HepG2 (cell line): ENCODE measurements at regions not wholly inside any gene's neighbourhood (a gene's known extent, or its start where the extent isn't known, plus 50 kb on each side); places are given as distances from the start of the nearest gene placed in this dataset.

Experiments used
- AHR ChIP-seq: IDR thresholded peaks from 2 replicates; pipeline ENCODE4 v1.6.1; 2018; ENCODE audit warnings: missing genetic modification reagents, missing compliant biosample characterization
- EED ChIP-seq: sonication (generic); formaldehyde crosslinking; IDR thresholded peaks from 2 replicates; pipeline ENCODE4 v1.5.0; 2020; ENCODE audit warnings: mild to moderate bottlenecking, missing genetic modification reagents
- JARID2 ChIP-seq: sonication (generic); formaldehyde crosslinking; IDR thresholded peaks from 2 replicates; pipeline ENCODE4 v1.8.1; 2023; ENCODE audit warnings: missing genetic modification reagents, inconsistent platforms; ENCODE audit not compliant: insufficient replicate concordance
- MED13 ChIP-seq: sonication (generic); formaldehyde crosslinking; IDR thresholded peaks from 2 replicates; pipeline ENCODE4 v1.5.0; 2020; ENCODE audit warnings: missing genetic modification reagents
- NFE2 ChIP-seq: sonication (generic); formaldehyde crosslinking; IDR thresholded peaks from 2 replicates; pipeline ENCODE4 v1.4.0; 2020; ENCODE audit warnings: missing genetic modification reagents
- PAX8 ChIP-seq: sonication (generic); formaldehyde crosslinking; IDR thresholded peaks from 2 replicates; pipeline ENCODE4 v1.8.0; 2022; ENCODE audit warnings: mild to moderate bottlenecking, missing genetic modification reagents, borderline replicate concordance
- RFXANK ChIP-seq: IDR thresholded peaks from 2 replicates; pipeline ENCODE4 v1.6.1; 2016
- RNF2 ChIP-seq: fragments of 450-650 bp; conservative IDR thresholded peaks from 2 replicates; pipeline ENCODE4 v1.6.1; 2016; ENCODE audit warnings: low read depth
- TCF7L2 ChIP-seq: IDR thresholded peaks from 2 replicates; pipeline ENCODE4 v1.6.1; 2011; ENCODE audit warnings: mild to moderate bottlenecking, low read depth, low read length, moderate library complexity
- THAP7 ChIP-seq: sonication (generic); formaldehyde crosslinking; IDR thresholded peaks from 2 replicates; pipeline ENCODE4 v1.8.1; 2023; ENCODE audit warnings: mild to moderate bottlenecking, missing genetic modification reagents
- ZBTB4 ChIP-seq: sonication (generic); formaldehyde crosslinking; IDR thresholded peaks from 2 replicates; pipeline ENCODE4 v1.4.0; 2020; ENCODE audit warnings: missing genetic modification reagents, mild to moderate bottlenecking, borderline replicate concordance
- ZNF546 ChIP-seq: sonication (generic); formaldehyde crosslinking; conservative IDR thresholded peaks from 2 replicates; pipeline ENCODE4 v1.8.1; 2023; ENCODE audit warnings: mild to moderate bottlenecking, missing genetic modification reagents
- ZNF576 ChIP-seq: sonication (generic); formaldehyde crosslinking; IDR thresholded peaks from 2 replicates; pipeline ENCODE4 v1.4.0; 2020; ENCODE audit warnings: mild to moderate bottlenecking, missing genetic modification reagents
- ZNF710 ChIP-seq: sonication (generic); formaldehyde crosslinking; IDR thresholded peaks from 2 replicates; pipeline ENCODE4 v1.5.0; 2020; ENCODE audit warnings: mild to moderate bottlenecking, missing genetic modification reagents, borderline replicate concordance
- ZNF737 ChIP-seq: sonication (generic); formaldehyde crosslinking; IDR thresholded peaks from 2 replicates; pipeline ENCODE4 v1.5.0; 2020; ENCODE audit warnings: missing genetic modification reagents, mild to moderate bottlenecking, borderline replicate concordance
- ZNF784 ChIP-seq: sonication (generic); formaldehyde crosslinking; IDR thresholded peaks from 2 replicates; pipeline ENCODE4 v1.5.1; 2020; ENCODE audit warnings: missing genetic modification reagents, mild to moderate bottlenecking, borderline replicate concordance
- ZSCAN31 ChIP-seq: sonication (generic); formaldehyde crosslinking; IDR thresholded peaks from 2 replicates; pipeline ENCODE4 v1.5.0; 2020; ENCODE audit warnings: low read depth, mild to moderate bottlenecking, missing genetic modification reagents
- TF ChIP-seq, protein P1 (sequence below): IDR thresholded peaks from 2 replicates; pipeline ENCODE4 v1.6.1; 2016; ENCODE audit warnings: missing genetic modification reagents, missing compliant biosample characterization
- TF ChIP-seq, protein P2 (sequence below): IDR thresholded peaks from 2 replicates; pipeline ENCODE4 v1.6.1; 2016; ENCODE audit warnings: low read depth

DNA sequence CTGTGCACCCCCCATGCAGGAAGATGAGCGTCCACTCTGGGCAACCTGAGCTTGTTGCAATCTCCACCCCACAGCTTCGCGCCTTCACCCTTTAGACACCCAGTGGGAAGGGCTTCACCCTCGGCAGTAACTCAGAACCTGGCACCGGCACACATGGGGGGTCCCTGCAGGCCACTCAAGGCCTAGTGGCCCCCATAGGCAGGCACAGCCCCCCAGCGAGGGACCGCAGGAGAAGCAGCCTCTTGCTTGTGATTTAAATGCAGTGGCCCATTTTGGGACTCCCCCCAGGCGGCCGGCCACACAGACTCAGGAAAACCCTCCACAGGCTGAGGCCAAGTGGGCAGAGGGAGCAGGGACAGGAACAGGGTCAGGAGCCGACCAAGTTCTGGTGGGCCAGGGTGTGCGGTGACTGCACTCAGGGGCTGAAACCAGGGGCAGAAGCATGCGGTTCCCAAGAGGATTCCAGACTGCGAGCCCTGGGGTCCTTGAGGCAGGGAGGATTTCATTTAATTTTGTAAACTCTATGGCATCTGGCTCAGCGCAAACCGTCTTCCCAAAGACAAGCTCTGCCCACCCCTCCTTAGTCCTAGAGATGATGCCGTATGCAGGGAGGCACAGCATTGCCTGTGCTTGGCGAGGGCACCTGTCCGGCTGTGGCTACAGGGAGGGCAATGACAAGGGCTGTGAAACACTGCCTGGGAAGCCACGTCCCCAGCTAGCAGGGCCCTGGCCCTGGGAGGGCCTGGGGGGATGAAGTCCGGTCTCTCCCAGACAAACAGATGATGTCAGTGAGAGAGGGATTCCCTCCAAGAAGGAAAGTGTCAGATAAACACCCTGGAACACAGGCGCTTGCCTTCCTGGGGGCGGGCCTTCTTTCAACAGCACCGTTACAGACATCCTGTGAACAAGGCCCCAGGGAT is 52.9 kb upstream of the GPR31 start (continued):
- TF ChIP-seq ZNF546 (CRISPR knock-in tag) (peak; percentile 79; the same call in 1 of the 2 replicates), ZNF710 (CRISPR knock-in tag) (peak; percentile 96; the same call in 1 of the 2 replicates), PAX8 (CRISPR knock-in tag) (peak; percentile 75; the same call in 1 of the 2 replicates), NFE2 (no peak), TCF7L2 (no peak), ZNF737 (CRISPR knock-in tag) (no peak), ZSCAN31 (CRISPR knock-in tag) (peak; percentile 41; the same call in 1 of the 2 replicates), ZNF576 (0 out of 2 replicates have a peak, but pooled peaks have one; percentile 69), EED (CRISPR knock-in tag) (0 out of 2 replicates have a peak, but pooled peaks have one; percentile 56), ZBTB4 (CRISPR knock-in tag) (0 out of 2 replicates have a peak, but pooled peaks have one; percentile 72), AHR (no peak), THAP7 (CRISPR knock-in tag) (no peak), ZNF784 (CRISPR knock-in tag) (peak; percentile 71; the same call in 1 of the 2 replicates), MED13 (CRISPR knock-in tag) (0 out of 2 replicates have a peak, but pooled peaks have one; percentile 43), RFXANK (peak; percentile 73), JARID2 (CRISPR knock-in tag) (peak; percentile 44), RNF2 (0 out of 2 replicates have a peak, but pooled peaks have one; percentile 46)
- TF ChIP-seq, protein P1, sequence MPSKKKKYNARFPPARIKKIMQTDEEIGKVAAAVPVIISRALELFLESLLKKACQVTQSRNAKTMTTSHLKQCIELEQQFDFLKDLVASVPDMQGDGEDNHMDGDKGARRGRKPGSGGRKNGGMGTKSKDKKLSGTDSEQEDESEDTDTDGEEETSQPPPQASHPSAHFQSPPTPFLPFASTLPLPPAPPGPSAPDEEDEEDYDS (CRISPR knock-in tag) = peak; percentile 67; the same call in 1 of the 2 replicates
- TF ChIP-seq, protein P2, sequence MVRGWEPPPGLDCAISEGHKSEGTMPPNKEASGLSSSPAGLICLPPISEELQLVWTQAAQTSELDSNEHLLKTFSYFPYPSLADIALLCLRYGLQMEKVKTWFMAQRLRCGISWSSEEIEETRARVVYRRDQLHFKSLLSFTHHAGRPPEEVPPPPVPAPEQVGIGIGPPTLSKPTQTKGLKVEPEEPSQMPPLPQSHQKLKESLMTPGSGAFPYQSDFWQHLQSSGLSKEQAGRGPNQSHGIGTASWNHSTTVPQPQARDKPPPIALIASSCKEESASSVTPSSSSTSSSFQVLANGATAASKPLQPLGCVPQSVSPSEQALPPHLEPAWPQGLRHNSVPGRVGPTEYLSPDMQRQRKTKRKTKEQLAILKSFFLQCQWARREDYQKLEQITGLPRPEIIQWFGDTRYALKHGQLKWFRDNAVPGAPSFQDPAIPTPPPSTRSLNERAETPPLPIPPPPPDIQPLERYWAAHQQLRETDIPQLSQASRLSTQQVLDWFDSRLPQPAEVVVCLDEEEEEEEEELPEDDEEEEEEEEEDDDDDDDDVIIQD (CRISPR knock-in tag) = peak; percentile 86
